Chondrocyte (in vitro differentiated cells): ENCODE measurements at regions not wholly inside any gene's neighbourhood (a gene's known extent, or its start where the extent isn't known, plus 50 kb on each side); places are given as distances from the start of the nearest gene placed in this dataset.

ENCODE experiments used
- DNase-seq: peaks from one replicate; pipeline ENCODE4 v3.0.0; 2021; ENCODE audit warnings: mixed read lengths, low spot score
- H3K27ac Mint-ChIP-seq: one replicate; pipeline ENCODE4 v1.8.0; 2021; ENCODE audit warnings: mild to moderate bottlenecking, moderate library complexity, mixed read lengths; ENCODE audit not compliant: unreplicated experiment
- H3K27me3 Mint-ChIP-seq: 2 replicates; pipeline ENCODE4 v1.8.0; 2021; ENCODE audit warnings: low read depth, mixed read lengths
- H3K36me3 Mint-ChIP-seq: 2 replicates; pipeline ENCODE4 v1.8.0; 2021; ENCODE audit warnings: low read depth, mixed read lengths
- H3K4me1 Mint-ChIP-seq: 2 replicates; pipeline ENCODE4 v1.8.0; 2021; ENCODE audit warnings: low read depth, mild to moderate bottlenecking, mixed read lengths
- H3K4me3 Mint-ChIP-seq: one replicate; pipeline ENCODE4 v1.8.0; 2021; ENCODE audit warnings: mild to moderate bottlenecking, moderate library complexity, mixed read lengths; ENCODE audit not compliant: unreplicated experiment
- H3K9me3 Mint-ChIP-seq: 2 replicates; pipeline ENCODE4 v1.8.0; 2021; ENCODE audit warnings: low read depth, mixed read lengths
- TF ChIP-seq, protein P1 (sequence below): fragments of 200-600 bp; sonication (generic); IDR thresholded peaks from 2 replicates; pipeline ENCODE4 v1.5.0; 2021; ENCODE audit warnings: antibody characterized with exemption, mild to moderate bottlenecking, moderate library complexity

DNA sequence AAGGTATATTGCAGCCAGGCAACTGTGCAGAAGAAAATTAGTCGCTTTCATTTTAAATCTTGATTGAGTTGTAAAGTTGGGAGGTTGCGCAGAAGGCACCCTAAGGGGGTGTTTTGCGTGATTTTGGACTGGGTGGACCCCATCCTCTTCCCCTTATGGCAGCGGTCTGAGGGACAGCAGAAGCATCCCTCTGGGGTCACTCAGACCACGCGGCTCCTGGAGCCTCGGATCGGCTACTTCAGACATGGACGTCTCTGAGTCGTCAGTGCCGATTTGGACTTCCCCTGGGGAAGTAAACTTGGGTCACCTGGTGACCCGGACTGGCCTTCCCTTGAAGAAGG, 639.0 kb upstream of the DPP6 start:
- no peak for DNase-seq
- Mint-ChIP-seq H3K27ac (no peak overlapping the region), H3K4me3 (no peak overlapping the region), H3K36me3 (peaks cover 5% of the 10 kb centered on the region), H3K4me1 (no peaks in the 10 kb centered on the region), H3K9me3 (peaks cover 65% of the 10 kb centered on the region), H3K27me3 (no peaks in the 10 kb centered on the region)
- TF ChIP-seq, protein P1, sequence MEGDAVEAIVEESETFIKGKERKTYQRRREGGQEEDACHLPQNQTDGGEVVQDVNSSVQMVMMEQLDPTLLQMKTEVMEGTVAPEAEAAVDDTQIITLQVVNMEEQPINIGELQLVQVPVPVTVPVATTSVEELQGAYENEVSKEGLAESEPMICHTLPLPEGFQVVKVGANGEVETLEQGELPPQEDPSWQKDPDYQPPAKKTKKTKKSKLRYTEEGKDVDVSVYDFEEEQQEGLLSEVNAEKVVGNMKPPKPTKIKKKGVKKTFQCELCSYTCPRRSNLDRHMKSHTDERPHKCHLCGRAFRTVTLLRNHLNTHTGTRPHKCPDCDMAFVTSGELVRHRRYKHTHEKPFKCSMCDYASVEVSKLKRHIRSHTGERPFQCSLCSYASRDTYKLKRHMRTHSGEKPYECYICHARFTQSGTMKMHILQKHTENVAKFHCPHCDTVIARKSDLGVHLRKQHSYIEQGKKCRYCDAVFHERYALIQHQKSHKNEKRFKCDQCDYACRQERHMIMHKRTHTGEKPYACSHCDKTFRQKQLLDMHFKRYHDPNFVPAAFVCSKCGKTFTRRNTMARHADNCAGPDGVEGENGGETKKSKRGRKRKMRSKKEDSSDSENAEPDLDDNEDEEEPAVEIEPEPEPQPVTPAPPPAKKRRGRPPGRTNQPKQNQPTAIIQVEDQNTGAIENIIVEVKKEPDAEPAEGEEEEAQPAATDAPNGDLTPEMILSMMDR: no peak

DNA sequence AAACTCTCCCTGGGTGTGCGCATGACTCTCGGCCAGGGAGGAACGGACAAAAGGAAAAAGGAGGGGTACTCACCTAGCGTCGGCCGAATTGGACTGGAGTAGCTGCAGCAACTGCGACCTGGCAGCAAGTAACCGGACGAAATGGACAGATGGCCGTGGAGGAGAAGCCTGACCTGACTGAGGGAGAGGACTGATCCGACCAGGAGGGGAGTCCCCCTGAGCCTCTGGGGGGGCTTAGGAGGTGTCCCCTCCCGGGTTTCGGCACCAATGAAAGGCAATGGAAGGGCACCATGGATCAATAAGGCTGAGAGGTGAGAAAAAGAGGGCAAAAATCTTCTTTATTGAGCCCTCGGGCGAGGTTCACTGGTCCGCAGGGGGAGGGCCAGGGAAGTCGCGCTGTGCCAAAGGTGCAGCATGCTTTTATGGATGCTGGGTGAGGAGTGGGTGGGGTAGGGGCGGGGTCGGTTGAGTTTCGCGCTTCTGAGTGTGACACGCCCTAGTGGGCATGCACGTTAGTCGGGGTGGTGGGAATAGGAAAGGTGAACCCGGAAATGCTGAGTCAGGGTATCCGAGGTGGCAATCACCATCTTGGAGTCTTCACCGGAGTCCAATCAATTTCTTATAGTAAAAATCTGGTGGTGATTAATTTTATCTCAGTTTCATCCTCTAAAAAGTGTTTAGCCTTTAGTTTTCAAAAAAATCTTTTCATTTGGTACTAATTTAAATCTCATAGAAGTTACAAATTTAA, 638.5 kb upstream of the DPP6 start:
- no peak overlapping the region for H3K27ac Mint-ChIP-seq
- no peaks in the 10 kb centered on the region for H3K4me1 Mint-ChIP-seq
- no peaks in the 10 kb centered on the region for H3K27me3 Mint-ChIP-seq
- H3K9me3 Mint-ChIP-seq: peaks cover 65% of the 10 kb centered on the region
- H3K36me3 Mint-ChIP-seq: peaks cover 5% of the 10 kb centered on the region
- no peak overlapping the region for H3K4me3 Mint-ChIP-seq
- TF ChIP-seq, protein P1: no peak
- no peak for DNase-seq

DNA sequence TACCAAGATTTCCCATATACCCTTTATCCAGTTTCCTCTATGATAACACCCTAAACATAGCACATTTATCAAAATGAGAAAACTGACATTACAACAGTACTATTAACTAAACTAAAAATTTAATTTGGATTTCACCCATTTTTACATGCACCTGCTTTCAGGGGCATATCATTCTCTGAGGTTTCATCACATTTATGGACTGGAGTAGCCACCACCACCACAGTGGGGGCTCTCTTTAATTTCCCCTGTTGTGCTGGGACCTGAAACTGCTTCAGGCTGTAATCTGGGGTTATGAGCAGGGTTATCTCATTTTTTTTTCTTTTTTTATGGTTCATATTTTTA, 637.9 kb upstream of the DPP6 start:
- Mint-ChIP-seq H3K9me3 (peaks cover 67% of the 10 kb centered on the region), H3K4me1 (no peaks in the 10 kb centered on the region), H3K36me3 (peaks cover 5% of the 10 kb centered on the region), H3K27me3 (no peaks in the 10 kb centered on the region), H3K27ac (no peak overlapping the region), H3K4me3 (no peak overlapping the region)
- DNase-seq: no peak
- TF ChIP-seq, protein P1: no peak

DNA sequence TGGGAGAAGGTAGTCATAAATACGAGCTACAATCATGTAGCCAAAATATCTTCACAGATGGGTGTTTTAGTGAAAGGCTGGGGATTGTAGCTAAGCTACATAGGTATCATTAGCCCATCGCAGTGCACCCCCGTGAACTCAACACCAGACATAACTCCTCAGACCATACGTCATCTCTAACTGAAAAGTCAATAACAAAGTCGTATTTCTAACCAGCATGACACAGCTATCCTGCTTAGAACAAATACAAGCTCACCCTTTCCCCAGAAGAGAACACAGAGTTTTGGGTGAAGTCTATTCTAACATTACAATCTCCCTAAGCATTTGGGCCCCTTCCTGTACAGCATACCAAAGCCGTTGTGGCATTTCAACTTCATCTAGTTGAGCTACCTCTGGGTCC, 636.6 kb upstream of the DPP6 start:
- H3K36me3 Mint-ChIP-seq: peaks cover 5% of the 10 kb centered on the region
- no peak overlapping the region for H3K4me3 Mint-ChIP-seq
- no peaks in the 10 kb centered on the region for H3K4me1 Mint-ChIP-seq
- H3K27me3 Mint-ChIP-seq: no peaks in the 10 kb centered on the region
- peaks cover 64% of the 10 kb centered on the region for H3K9me3 Mint-ChIP-seq
- no peak overlapping the region for H3K27ac Mint-ChIP-seq
- no peak for DNase-seq
- TF ChIP-seq, protein P1: no peak

DNA sequence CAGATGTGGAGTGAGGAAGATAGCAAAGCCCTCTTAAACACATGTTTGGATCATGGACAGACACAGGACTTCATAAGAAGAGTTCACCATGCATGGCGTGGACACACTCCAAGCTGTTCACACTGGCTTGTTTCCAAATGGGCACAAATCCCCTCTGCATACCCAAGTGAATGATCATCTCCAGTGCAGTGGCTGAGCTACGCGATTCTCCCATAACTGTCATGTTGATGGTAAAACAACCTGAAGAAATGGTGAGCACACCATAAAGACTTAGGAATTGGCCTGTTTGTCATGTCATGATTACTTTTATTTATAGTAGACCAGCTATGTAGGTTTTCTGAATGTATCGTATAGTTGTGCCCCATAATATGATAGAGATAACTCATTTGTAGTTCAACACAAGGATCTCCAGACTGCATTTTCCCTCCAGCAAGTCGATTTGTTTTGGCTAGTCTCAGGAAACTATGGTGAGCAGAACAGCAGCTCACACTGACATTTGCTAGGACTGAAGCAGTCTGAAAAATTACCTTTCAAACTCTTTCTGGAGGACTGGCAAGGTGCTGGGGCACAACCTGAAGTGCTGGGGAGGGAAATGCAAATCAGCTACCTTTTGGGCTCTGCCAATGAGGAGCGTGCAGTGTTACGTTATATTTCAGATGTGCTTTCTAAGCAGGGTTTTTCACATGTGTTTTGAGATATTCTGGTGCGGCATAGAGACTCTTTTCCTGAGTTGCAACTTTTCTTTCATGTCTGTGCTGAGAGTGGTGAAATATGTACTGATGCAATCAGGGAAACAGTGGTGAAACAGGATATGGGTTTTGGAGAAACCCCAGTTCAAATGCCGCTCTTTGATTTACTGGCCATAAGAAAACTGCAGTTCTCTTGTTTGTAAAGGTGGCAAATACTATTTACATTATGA, 629.6 kb upstream of the DPP6 start:
- TF ChIP-seq, protein P1: no peak
- DNase-seq: no peak
- Mint-ChIP-seq H3K27me3 (no peaks in the 10 kb centered on the region), H3K36me3 (no peaks in the 10 kb centered on the region), H3K9me3 (peaks cover 72% of the 10 kb centered on the region), H3K4me3 (no peak overlapping the region), H3K27ac (no peak overlapping the region), H3K4me1 (no peaks in the 10 kb centered on the region)
